ENCODE measurements at regions not wholly inside any gene's neighbourhood (a gene's known extent, or its start where the extent isn't known, plus 50 kb on each side); places are given as distances from the start of the nearest gene placed in this dataset.
"Not testable (repeated sequence)": the region's sequence is repeated elsewhere in the genome, so short reads cannot be mapped to it uniquely, and the experiment has no call there.

DNA sequence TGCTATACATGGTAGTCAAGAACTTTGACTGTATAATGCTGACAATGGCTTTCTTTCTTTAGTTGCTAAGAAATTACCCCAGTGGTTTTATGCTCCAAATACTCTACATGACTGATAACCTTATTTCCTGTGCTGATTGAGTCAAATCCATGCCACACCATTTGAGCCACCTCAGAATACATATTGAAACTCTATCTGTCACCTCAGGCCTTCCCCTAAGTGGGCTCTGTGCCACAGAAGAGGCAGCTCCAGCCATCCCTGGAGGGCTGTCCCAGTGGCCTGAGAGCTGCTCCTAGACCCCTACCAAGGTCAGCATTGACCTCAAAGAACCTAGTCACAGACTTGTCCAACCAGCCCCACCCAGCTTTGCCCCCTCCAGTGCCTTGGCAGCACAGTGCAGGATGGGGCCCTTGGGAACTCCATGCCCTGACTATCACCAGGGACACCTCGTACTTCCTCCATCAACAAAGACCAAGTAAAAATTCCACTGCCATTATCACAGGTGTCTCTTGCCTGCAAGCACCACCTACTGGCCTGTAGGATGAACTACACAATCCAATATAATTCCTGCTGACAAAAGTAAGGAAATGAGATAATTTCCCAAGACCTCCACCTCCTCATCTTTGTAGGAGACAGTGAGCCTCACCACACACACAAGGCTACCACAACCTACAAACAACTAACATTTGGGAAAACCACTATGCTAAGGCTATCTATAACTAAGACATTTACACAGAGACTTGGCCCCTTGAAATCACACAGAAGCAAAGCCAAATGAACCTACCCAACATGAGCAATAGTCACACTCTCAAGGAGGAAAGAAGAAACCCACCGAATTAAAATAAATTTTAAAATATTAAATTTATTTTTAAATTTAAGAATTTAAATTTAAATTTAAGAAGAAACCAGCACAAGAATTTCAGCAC, 239.9 kb downstream of the NKX6-1 start:
- H3K4me3 ChIP-seq (ENCODE audit: control insufficient read depth, low read depth, low read length), result no peak overlapping the region
- TF ChIP-seq, protein P1, sequence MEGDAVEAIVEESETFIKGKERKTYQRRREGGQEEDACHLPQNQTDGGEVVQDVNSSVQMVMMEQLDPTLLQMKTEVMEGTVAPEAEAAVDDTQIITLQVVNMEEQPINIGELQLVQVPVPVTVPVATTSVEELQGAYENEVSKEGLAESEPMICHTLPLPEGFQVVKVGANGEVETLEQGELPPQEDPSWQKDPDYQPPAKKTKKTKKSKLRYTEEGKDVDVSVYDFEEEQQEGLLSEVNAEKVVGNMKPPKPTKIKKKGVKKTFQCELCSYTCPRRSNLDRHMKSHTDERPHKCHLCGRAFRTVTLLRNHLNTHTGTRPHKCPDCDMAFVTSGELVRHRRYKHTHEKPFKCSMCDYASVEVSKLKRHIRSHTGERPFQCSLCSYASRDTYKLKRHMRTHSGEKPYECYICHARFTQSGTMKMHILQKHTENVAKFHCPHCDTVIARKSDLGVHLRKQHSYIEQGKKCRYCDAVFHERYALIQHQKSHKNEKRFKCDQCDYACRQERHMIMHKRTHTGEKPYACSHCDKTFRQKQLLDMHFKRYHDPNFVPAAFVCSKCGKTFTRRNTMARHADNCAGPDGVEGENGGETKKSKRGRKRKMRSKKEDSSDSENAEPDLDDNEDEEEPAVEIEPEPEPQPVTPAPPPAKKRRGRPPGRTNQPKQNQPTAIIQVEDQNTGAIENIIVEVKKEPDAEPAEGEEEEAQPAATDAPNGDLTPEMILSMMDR (IDR thresholded peaks at IDR 0.05; ENCODE audit: control insufficient read depth, insufficient read depth, low read depth, low read length, missing control alignments), result peak; percentile 75
- no peak for DNase-seq (ENCODE audit: low read depth)

DNA sequence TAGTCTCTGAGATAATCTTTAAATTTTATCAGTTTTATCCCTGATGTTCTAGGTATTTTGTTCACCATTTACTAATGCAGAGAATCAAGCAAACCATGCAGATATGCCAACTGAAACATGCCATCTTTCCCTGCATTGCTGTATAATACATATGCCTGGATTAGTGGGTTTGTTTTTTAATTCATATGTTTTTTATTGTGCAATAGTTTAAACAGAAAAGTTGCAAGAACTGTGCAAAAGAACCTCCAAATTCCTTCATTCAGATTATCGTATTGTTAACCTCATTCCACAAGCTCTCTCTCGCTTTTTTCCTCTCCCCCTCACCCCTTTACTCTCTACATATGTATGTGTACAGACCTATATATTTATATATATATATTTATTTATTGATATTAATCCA, 244.6 kb downstream of the NKX6-1 start:
- H3K4me3 ChIP-seq (ENCODE audit: control insufficient read depth, low read depth, low read length), result no peak overlapping the region
- DNase-seq (ENCODE audit: low read depth), result no peak
- TF ChIP-seq, protein P1 (IDR thresholded peaks at IDR 0.05; ENCODE audit: control insufficient read depth, insufficient read depth, low read depth, low read length, missing control alignments), result no peak

DNA sequence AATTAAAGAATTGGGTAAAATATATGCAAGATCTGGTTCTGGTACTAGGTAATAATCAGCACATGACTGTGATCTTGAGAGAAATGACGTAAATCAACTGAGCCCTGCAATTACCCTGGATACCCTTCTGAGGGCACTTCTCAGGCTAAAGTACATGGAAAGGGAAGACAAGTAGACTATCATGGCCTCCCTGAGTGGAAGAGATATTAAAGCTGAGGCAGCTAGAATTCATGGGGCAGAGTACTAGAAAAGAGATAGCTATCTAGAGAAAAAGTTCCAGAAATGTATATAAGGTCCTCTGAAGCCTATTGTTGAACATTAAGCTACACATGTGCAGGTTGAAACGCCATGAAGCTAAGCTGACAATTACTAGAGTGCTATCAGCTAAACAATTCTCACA, 249.6 kb downstream of the NKX6-1 start:
- no peak overlapping the region for H3K4me3 ChIP-seq (ENCODE audit: control insufficient read depth, low read depth, low read length)
- DNase-seq (ENCODE audit: low read depth), result no peak
- TF ChIP-seq, protein P1 (IDR thresholded peaks at IDR 0.05; ENCODE audit: control insufficient read depth, insufficient read depth, low read depth, low read length, missing control alignments), result no peak

DNA sequence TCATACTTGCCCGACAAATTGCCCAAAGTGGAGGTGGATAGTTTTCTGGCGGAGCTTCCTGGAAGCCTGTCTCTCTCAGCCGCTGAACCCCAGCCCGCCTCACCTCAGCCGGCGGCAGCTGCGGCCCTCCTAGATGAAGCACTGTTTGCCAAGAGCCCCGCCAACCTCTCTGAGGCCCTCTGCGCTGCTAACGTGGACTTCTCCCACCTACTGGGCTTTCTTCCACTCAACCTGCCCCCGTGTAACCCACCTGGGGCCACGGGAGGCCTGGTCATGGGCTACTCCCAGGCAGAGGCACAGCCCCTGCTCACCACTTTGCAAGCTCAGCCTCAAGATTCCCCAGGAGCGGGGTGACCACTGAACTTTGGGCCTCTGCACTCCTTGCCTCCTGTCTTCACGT, 254.1 kb downstream of the NKX6-1 start:
- not testable (repeated sequence) for DNase-seq (ENCODE audit: low read depth); H3K4me3 ChIP-seq (ENCODE audit: control insufficient read depth, low read depth, low read length)

DNA sequence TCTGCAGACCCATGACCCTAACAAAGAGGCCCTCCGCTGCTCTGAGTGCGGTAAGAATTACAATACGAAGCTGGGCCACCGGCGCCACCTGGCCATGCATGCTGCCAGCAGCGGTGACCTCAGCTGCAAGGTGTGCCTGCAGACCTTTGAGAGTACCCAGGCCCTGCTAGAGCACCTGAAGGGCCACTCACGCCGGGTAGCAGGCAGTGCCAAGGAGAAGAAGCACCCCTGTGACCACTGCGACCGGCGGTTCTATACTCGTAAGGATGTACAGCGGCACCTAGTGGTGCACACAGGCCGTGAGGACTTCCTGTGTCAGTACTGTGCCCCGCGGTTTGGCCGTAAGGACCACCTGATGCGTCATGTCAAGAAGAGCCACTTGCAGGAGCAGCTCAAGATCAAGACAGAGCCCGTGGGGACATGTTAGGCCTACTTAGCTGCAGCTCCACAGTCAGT, 254.7 kb downstream of the NKX6-1 start:
- TF ChIP-seq, protein P1 (IDR thresholded peaks at IDR 0.05; ENCODE audit: control insufficient read depth, insufficient read depth, low read depth, low read length, missing control alignments), result peak; percentile 6
- DNase-seq (ENCODE audit: low read depth); H3K4me3 ChIP-seq (ENCODE audit: control insufficient read depth, low read depth, low read length): not testable (repeated sequence)

DNA sequence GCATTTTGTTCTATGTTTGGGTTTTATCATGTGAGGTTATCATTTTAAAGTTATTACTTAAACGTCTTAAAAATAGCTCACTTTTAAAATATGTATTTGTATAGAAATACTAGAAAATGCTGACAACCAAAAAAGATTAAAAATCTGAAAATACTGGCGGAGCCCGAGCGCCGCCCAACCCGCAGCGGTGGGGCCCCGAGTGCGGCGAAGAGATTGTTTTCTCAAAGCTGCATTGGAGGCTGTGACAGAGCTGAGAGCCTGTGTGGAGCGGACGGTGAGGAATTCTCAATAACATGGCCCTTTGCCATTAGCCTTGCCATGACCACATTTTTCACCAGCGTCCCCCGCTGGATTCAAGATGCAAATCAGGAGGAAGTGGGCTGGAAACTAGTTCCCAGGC, 255.4 kb downstream of the NKX6-1 start:
- DNase-seq (ENCODE audit: low read depth), result no peak
- TF ChIP-seq, protein P1 (IDR thresholded peaks at IDR 0.05; ENCODE audit: control insufficient read depth, insufficient read depth, low read depth, low read length, missing control alignments), result no peak
- H3K4me3 ChIP-seq (ENCODE audit: control insufficient read depth, low read depth, low read length), result no peak overlapping the region

DNA sequence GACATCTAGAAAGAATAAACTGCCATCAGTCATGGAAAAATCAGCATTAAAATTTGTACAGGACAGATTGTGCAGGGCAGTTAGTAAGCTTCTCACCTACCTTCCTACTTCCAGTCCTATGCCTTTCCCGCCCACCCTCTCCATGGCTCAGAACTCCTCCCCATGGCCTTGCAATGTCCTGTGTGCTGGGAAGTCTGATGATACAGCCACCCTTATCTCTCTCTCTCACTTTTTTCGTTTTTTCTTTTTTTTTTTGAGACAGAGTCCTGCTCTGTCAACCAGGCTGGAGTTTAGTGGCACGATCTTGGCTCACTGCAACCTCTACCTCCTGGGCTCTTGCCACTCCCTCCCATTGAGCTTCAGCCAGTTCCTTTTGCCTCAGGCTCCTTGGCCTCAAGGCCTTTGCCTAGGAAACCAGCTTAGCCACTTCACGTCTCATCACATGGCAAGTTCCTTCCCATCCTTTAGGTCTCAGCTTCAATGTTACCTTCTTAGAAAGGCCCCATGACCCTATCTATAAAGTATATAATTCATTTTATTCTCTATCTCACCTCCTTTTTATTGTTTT, 259.7 kb downstream of the NKX6-1 start:
- no peak overlapping the region for H3K4me3 ChIP-seq (ENCODE audit: control insufficient read depth, low read depth, low read length)
- TF ChIP-seq, protein P1 (IDR thresholded peaks at IDR 0.05; ENCODE audit: control insufficient read depth, insufficient read depth, low read depth, low read length, missing control alignments), result no peak
- no peak for DNase-seq (ENCODE audit: low read depth)

Data from AG09309 (cell line).